NOMO-1 treated with dmso at 0.1 percent for 144 hours (cell line): ENCODE measurements at regions not wholly inside any gene's neighbourhood (a gene's known extent, or its start where the extent isn't known, plus 50 kb on each side); places are given as distances from the start of the nearest gene placed in this dataset.

Experiments
- DNase-seq: peaks from one replicate; lab custom pipeline; 2025; ENCODE audit not compliant: unreplicated experiment; lab: John Stamatoyannopoulos, UW

DNA sequence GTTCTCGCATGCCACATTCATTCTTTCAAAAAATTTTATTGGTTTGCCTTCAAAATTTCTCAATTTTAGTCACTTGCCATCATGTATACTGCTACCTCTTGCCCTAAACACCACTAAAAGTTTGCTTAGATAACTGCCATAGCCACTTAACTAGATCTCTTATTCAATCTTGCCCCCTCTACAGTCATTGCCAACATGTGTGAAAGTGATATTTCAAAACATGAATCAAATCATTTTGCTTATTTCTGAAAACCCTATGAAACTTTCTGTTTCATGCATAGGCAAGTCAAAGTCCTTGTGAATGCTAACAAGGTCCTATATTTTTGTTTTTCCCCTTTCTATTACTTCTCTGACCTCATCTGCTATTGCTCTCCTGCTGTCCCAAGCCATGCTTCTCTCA lies 397.1 kb downstream of the KCNJ3 start:
- no peak for DNase-seq

DNA sequence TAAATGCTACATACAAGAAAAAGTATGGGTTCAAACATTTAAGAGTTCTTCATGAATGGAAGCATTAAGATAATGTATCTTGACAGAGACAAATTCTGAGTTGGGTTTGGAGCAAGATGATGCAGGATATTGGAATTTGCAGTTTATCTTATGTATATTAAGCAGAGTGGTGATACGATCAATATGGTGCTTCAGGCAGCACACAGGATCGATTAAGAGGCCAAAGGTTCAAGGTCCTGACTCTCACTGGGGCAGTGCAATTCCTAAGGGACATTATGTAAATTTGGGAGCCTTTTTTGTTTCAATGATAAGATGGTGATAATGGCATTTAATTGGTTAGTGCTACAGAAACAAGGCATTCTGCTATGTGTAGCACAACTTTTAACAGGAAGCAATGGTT lies 381.9 kb downstream of the KCNJ3 start:
- DNase-seq, result no peak

DNA sequence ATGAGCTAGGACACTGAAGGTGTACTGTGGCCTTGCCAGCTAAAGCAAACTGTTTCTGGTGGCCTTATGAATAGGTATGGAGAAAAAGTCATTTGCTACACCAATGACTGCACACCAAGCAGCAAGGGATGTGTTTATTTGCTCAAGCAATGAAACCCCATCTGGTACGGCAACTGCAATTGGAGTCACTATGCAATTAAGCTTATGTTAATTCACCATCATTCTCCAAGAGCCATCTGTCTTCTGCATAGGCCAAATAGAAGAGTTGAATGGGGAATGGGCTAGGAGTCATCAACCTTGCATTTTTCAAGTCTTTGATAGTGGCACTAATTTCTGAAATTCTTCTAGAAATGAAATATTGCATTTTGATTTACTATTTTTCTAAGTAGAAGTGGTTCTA lies 372.0 kb downstream of the KCNJ3 start:
- DNase-seq, result no peak

DNA sequence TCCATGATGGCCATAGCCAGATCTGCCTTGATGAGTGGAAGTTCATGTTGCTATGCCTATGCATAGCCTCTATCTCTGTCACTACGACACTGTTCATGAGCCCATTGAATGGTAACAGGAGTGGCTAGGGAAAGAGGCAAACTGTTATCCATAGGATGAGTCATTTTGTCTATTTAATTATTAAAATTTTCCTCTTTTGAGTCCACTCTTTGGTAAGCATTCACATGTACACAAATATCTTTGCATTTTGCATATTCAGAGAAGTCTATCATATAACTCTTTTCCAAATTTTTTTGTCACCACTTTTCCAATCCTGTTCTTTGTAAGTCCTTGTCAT lies 364.4 kb downstream of the KCNJ3 start:
- DNase-seq, result no peak

GRCh38 chr2:155062250-155062921 lies 363.9 kb downstream of the KCNJ3 start:
- DNase-seq, result no peak

DNA sequence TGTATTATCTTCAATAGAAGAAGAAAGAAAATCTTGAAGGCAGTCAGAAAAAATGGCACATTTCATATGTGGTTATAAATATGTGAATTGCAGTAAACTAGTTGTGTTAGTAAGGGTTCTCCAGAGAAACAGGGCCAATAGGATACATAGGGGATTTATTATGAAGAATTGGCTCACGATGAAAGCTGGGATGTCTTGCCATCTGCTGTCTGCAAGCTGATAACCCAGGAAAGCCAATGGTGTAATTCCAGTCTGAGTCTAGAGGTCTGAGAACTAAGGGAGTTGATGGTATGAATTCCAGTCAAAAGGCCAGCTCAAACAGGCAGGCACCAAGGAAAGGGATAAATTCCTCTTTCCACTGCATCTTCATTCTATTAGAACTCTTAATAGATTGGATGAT lies 362.4 kb downstream of the KCNJ3 start:
- DNase-seq, result no peak

DNA sequence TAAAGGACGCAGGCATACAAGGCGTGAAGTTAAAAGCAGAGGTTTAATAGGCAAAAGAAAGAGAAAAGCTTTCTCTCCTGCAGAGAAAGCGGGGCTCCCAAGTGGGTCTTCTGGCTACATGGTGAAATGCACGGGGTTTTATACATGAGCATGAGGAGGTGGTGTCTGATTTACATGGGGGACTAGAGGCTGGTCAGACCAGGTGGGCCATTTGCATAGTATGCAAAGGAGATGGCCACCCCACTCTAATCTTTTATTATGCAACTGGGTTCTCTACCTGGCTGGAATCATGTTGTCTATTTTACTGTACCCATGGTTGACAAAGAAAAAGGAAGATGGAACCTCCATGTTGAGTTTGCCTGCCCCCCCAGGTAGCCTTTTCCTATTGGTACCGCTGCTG lies 356.2 kb downstream of the KCNJ3 start:
- DNase-seq, result no peak

GRCh38 chr2:155043097-155043496 lies 344.6 kb downstream of the KCNJ3 start:
- no peak for DNase-seq

GRCh38 chr2:155035308-155035707 lies 336.8 kb downstream of the KCNJ3 start:
- DNase-seq, result no peak

DNA sequence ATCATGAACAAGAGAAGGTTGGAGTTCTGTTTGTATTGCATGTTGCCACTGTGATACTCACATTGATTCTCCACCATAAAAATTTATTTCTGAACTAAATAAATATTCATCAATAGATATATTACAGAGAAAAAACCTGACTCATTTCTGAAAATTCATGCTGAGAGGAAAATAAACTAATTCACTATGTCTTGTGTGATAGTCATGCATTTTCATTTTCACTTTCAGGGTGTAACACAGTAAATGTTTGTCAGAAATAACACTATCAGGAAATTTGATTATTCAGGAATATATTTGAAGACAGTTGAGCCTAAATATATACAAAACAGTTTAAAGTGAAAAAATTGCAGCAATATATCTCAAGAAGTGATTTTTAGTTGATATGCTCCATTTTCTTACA lies 335.2 kb downstream of the KCNJ3 start:
- DNase-seq, result no peak

GRCh38 chr2:155030296-155030695 lies 331.8 kb downstream of the KCNJ3 start:
- no peak for DNase-seq

DNA sequence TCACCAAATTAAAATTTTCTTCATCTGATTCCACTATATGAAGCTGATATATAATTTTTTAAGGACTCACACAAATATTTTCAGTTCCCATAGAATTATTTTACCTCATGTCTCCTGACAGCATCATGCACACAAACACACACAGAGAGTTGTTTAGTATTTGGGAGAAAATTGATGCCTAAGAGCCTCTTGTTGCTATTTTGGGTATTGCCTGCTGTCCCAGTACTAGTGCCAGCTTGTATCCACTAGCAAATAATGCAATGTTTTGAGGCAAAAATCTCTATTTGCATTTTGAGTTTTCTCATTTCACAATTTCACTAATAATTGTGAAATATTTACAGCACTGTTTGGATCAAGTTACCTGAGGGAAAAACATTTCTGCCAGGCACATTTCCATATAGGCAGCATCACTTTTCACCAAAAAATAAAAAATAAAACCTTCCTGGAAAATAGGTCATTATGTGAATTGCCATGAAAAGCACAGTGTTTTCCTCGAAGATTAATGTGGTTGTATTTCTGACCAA lies 328.2 kb downstream of the KCNJ3 start:
- no peak for DNase-seq

GRCh38 chr2:155023674-155024073 lies 325.2 kb downstream of the KCNJ3 start:
- no peak for DNase-seq

DNA sequence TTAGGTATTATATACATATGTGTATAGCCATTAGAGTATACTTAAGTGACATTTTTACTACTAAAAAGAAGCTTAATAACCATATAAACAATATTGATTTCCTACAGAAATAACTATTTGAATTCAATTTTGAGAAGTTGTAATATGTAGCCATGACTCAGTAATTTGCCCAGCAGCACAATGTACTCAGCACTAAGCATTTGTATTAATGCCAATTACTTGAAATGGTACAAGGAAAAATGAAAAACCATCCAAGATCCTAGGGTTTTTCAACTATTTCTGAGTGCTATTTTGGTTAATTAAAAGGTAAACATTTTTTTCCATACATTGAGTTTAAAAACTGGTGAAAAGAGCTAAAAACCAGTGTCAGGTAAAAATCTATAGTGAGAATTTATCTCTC lies 324.0 kb downstream of the KCNJ3 start:
- no peak for DNase-seq

GRCh38 chr2:155021618-155022017 lies 323.1 kb downstream of the KCNJ3 start:
- no peak for DNase-seq

DNA sequence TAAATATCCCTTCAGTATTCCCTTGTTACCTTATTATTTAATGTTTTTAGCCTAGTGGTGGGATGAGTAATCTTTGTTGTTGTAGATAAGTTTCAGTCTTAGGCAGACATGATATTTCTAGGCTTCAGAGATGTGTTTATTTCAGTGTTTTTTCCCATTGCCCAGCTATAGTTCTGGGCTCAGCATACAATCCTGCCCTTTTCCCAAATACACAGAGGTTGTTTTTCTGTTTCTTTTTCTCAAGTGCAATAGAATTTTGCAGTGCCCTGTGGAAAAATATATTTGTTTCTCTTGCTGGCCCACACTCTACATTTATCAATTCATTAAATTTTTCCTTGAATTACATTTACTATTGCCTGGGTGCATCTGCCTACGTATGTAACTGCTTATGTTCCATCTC lies 321.8 kb downstream of the KCNJ3 start:
- DNase-seq, result no peak

GRCh38 chr2:155010925-155011324 lies 312.4 kb downstream of the KCNJ3 start:
- no peak for DNase-seq

DNA sequence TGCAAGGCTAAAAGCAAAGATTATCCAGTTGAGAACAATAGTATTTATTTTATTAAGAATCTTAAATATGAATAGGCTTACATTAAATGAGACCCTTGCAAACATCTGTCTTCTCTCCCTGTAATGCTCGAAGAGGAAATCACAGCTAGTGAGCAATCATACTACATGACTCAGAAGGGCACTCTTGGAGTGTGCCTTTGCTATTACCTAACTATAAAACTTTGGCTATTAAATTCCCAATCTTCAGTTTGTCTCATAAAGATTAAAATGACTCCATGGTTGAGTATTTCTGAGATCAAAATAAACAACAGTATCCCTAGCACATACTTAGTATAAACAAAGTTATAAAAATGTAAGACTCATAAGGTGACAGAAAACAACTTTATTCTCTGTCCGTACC lies 296.9 kb downstream of the KCNJ3 start:
- DNase-seq, result no peak

DNA sequence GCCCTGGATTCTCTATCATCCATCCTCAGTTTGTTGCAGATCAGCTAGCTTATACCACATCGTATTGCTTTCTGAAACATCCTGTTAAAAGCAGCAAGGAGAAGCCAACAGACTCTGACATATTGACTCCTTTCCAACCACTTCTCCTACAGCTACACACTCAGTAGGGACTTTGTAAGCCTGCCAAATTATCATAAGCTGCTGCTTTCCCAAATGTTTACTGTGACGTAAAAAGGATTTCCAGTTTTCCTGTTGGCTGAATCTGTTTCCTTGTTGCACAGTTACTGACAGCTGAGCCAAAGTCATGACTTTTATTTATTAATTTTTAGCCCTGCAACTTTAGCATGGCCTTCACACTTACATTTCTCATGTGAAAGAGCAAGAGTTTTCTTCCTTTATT lies 294.3 kb downstream of the KCNJ3 start:
- DNase-seq, result no peak

- no peak for DNase-seq
Observed at GRCh38 chr2:154978710-154979109, 280.2 kb downstream of the KCNJ3 start.

DNA sequence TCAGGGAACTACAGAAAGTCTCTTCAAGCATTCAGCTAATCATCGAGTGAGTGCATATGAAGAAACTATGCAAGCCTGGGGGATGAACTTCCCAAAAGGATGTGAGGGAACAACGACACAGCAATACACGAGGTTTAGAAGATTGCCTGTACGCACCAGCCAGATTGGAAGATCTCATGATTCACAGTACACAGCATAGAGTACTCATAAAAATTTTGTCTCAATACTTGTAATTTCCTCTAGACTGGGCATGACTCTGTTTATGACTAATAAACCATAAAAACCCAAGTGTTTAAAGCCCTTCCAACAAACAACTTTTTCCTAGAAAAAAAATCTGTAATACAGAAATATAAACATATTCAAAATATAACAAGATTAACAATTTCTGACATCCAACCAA lies 279.7 kb downstream of the KCNJ3 start:
- DNase-seq, result no peak

DNA sequence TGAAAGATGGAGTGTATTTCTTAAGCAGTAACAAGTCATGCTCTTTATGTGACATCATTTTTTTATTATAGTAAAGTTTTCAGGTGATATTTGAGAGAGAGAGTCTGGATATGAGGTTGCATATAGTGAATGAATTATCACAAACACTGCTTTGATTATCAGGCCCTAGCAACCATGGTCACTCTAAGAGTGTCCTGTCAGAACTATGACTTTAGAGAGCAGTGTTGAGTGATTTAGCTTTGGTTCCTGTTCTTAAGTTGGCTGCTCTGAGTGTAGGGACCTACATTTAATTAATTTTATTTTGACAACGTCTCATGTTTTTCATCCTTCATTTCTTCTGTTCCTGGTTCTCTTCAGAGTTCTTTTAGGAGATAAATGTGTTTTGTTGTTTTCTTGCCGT lies 275.5 kb downstream of the KCNJ3 start:
- no peak for DNase-seq

DNA sequence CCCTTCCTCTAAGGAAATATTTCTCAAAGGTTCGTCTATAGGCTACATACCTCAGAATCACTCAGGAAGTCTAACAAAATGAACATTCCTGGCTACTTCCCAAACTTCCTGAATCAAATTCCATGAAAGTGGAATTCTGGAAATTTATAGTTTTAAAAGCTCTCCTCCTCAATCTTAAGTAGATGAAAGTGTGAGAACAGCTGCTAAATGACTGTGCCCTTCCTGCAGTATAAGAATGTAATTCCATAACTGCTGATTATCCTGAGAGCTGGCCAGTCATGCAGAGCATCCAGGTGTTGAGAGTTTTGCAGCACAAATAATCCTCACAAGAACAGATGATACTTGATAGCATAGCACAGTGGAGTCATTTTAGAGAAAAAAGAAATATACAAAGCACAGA lies 265.0 kb downstream of the KCNJ3 start:
- no peak for DNase-seq

GRCh38 chr2:154961676-154962075 lies 263.2 kb downstream of the KCNJ3 start:
- no peak for DNase-seq
